TTC549 (cell line): ENCODE measurements at regions not wholly inside any gene's neighbourhood (a gene's known extent, or its start where the extent isn't known, plus 50 kb on each side); places are given as distances from the start of the nearest gene placed in this dataset.
"Not testable (repeated sequence)": the region's sequence is repeated elsewhere in the genome, so short reads cannot be mapped to it uniquely, and the experiment has no call there.

Source experiments
- FAIRE-seq: peaks from 2 replicates; lab custom pipeline; 2012; peaks lifted over from hg19 to GRCh38; lab: Jason Lieb, UNC

DNA sequence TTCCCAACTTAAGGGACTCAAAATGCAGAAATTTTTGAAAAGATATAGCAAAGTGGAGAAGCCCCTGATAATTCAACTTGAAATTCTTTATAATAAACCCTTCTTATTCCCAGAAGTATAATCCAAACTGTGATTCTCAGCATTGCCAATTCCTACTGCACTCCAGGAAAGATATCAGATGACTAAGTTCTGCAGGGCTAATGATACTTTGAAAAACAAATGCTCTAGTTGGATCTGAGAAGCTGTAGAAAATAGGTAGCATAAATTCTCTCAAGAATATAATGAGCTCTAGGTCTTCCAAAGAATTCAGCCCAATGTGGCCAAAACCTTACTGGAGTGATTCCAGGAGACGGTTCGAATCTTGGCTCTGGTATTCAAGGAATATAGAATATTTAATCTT lies 294.0 kb upstream of the PTBP2 start:
- no peak for FAIRE-seq

DNA sequence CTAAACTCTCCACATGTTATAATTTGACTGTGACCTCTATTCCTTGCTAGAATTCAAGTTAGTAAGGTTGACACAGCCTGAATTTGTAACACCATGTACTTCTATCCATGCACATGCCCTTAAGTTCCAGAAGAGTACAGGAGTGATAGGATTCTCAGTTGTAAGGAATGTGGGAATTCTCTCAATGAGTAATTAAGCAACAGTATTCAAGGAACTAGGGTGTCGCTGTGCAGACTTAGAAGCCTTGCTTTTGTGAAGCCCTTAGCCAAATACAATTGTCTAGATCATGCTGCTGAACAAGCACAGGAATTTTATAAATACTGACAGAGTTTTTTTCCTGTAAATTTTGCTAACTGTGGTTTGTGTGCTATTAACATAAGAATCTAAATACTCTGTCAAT lies 276.3 kb upstream of the PTBP2 start:
- FAIRE-seq: no peak

DNA sequence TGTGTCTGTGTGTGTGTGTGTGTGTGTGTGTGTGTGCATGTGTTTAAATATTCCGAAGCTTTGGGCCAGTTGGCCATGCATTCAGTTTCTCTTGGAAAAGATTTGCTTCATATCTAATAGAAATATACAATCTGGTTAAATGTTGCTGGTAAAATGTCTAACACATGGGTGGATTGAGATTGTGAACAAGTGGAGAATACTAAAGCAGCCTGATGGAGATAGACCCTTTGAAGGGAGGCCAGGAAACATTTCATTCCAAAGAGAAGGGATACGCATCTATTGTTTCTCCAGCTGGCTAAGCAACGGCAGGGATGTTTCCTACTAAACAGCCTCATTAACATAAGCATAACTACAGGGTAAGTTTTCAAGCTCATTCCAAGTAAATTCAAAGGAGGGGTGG lies 257.5 kb upstream of the PTBP2 start:
- no peak for FAIRE-seq

DNA sequence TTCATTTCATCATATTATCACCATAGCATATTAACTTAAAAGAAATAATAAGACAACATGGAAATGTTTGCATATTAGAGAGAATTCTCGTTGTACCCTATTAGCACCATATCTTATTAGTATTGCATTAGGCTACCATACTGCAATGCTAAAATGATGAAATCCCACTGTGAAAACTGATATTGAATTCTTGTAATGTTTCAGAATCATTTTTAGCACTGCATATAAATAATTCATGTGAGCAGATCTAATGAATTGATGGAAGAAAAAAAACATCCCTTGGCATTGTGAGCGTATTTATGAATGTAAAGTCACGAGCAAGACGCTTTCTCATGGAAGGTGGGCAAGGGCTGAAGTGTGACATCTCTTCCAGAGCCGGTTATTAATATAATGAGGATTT lies 257.1 kb upstream of the PTBP2 start:
- FAIRE-seq: no peak

DNA sequence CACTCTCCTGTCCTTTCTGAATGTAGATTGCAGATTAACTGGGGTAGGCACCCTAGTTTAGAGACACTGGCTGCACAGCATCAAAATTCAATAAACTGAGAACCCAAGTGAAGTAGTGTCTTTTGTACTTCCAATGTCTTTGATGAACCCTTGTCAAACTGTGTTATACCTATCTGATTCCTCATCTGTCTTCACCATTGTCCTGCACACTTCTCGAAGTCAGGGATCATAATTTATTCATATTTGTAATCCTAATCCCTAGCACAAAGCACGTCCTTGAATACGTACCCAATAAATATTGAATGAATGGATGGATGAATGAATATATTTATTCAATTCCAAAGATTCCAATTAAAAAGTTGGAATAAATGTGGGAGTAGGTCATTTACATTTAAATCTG lies 256.6 kb upstream of the PTBP2 start:
- no peak for FAIRE-seq

DNA sequence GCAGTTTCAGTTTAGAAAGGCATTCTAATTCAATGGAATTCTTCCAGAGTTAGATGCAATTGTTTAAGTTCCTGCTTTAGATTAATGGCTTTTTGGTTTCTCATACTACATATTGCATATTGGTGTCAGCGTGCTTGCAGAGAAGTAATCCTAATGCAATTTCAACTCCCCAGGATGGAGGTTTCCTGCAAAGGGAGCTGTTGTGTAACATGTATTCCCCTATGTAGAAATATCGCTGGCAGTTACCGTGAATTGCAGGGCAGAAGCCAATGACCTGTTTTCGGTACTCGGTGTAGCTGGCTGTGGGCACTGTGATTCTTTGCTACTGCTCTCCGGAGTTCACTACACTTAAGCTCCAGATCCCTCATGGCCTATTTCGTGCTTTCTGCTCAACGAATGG lies 256.1 kb upstream of the PTBP2 start:
- FAIRE-seq: no peak

DNA sequence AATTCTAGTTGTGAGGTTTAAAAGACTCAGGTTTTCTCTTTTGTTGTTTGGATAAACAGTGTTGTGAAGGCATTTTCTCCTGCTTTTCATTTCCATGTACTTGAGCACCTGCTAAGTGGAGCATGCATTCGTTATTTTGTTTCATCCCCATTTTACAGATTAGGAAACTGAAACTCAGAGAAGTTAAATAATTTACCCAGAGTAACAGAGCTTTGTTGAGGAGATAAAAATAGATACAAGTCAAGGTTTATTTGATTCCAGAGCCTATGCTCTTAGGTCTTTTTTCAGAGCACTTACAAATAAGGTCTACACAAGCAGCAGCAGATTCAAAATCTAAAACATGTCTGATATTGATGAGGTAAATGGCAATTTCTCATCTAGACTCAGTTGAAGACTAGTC lies 254.7 kb upstream of the PTBP2 start:
- no peak for FAIRE-seq

DNA sequence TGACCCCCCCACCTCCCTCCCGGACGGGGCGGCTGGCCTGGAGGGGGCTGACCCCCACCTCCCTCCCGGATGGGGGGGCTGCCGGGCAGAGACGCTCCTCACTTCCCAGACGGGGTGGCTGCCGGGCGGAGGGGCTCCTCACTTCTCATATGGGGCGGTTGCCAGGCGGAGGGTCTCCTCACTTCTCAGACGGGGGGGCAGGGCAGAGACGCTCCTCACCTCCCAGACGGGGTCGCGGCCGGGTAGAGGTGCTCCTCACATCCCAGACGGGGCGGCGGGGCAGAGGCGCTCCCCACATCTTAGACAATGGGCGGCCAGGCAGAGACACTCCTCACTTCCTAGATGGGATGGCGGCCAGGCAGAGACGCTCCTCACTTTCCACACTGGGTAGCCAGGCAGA lies 251.9 kb upstream of the PTBP2 start:
- not testable (repeated sequence) for FAIRE-seq

DNA sequence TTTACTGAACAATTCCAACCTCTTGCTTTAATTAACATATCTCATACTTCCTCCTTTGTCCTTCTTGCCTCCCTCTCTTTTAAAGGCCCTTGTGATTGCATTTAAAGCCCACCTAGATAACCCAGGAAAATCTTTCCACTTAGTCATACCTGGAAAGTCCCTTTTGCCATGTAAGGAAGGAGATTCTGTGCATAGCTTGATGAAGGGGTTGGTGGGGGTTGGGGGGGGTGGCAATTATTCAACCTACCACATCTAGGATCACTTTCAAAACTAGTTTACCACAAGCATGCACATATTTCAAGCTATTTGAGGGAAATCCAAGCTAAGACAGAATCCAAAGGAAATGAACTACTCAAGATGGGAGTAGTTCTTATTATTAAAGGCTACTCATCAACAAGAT lies 249.1 kb upstream of the PTBP2 start:
- FAIRE-seq: no peak

DNA sequence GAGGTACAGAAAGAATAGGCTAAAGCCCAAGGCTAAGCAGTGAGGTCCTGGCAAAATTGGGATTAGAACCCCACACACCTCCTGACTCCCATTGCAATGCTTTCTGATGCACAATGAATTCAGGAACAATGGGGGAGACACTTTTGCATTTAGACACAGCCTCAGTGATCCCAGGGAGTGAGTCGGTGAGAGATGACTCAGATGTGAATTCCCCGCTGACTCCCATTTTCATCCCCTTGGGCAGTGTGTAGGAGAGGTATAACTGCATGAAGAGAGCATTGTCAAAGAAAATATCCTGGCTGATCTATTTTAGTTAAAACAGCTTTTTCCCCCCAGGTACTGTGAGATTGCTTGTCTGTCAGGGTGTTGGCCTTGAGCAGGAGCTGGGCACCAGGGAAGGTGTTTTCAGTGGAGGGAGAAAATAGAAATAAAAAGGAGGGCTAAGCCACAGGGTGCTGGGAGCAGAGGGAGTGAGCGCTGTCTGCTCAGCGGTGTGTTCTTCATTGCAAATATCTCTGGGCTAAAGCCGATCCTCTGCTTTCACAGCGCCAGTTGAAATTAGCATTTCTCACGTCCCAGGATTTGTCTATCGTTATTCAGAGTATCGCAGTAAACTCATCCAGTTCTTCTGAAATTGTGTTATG lies 247.7 kb upstream of the PTBP2 start:
- FAIRE-seq: no peak

DNA sequence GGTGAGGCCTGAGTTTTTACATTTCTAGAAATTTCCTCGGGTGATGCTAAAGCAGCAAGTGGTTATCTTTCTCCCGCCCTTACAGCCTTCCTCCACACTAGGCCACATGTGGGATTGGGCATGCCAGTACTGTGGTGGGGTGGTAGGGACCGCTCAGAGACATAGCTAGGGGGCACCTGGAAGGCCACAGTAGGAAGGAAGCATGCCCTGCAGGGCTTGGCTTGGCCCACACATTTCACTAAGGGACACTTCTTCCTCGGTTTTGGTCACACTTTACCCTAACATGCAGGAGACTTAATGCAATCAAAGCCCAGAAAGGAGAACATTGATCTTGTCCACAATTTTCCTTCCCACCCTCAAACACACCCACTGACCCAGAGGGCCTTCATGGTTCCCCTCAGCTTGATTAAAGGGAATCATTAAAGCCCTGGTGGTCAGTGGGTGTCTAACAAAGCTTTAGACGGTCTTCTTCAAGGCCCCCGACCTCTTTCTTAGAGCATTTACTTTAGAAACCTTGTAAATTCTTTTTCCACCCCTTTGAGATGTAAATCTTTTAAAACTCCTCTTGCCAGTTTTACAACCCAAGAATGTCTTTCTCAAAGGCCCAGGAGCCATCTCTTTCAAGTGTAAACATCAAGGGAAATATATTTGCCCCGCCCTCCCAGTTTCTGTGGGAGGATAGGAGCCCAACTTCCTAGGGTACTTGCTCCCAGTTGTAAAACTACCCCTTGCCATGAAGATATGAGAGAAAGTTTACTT lies 246.4 kb upstream of the PTBP2 start:
- no peak for FAIRE-seq

DNA sequence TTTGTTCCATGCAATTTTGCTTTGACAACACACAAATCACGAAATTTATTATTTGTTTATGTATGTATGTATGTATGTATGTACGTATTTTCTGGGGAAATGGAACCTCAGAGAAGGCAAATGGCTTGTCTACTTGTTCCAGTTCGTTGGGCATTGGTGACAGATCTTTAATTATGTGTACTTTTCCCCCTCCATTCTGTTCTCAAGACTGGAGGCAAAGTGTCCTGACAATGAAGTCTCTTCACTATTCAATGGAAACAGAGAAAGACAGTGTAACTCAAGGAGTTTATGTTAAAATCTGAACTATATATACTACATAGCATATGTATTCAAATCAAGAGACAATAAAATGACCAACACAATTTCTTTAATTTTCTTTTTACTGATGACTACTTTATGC lies 245.7 kb upstream of the PTBP2 start:
- FAIRE-seq: no peak

DNA sequence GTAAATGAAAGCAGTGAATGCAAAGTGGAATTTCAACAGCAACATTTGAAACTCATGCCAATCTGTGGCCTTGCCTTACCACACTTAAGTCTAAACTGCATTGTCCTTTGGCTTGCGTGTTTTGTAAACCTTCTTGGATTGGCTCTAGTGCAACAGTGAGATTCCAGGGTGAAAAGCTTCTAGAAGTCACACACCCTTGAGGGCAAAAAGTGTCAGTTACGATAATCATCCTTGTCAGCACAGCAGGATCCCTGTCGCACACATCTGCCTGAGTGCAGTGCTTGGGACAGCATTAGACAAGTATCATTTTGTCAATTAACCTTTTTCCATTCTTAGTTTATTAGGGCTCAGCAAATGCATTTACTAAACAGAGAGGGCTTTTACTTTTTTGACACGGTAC lies 243.4 kb upstream of the PTBP2 start:
- FAIRE-seq: no peak

DNA sequence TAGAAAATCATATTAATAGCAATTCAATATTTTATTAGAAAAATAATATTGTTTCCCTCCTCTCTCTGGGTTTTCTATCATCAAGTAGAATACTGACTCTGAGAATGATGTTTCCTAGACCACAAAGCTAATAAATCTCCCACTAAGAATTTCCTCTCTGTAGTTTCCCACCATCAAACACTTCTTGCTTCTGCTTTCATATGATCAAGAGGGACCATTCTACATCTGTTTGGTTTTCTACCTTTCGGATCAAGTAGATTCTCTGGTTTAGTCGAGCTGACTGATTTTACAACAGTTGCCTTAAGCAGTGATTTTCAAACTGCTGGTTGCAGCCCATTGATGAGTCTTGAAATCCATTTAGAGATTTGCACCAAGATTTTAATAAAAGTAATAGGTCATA lies 240.2 kb upstream of the PTBP2 start:
- FAIRE-seq: no peak

DNA sequence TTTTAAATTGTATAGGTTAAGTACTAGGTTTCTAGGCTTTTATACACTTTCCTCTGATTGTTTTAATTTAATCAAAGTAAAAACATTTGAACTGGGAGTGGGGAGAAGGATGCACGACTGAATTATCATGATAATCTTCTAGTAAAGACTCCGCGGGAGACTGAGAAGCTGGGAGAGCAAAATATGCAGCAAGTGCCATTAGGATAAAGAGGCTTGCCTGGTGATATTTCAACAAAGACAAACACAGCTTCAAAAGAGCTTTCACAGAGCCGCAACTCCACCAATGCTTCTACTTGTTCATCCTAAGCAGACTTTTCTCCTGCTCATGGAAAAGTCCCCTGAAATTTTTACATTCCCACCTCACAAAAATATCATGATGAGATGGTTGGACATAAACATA lies 239.0 kb upstream of the PTBP2 start:
- FAIRE-seq: no peak

DNA sequence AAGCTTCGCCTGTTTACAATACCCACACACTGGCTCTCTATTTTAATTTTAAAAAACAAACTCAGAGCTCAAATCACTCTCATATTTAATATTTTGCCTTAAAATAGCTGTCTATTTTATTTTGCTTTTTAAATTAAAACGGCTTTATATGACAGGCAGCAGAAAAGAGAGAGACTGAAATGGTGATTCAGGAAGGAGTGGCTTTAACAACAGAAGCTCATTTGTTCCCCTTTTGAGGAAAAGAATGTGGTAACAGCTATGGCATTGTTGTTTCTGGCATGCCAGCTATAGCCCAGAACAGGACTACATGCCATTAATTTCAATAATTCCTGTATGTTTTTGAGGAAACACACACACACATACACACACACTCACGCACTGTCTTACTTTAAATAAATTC lies 234.2 kb upstream of the PTBP2 start:
- FAIRE-seq: no peak

DNA sequence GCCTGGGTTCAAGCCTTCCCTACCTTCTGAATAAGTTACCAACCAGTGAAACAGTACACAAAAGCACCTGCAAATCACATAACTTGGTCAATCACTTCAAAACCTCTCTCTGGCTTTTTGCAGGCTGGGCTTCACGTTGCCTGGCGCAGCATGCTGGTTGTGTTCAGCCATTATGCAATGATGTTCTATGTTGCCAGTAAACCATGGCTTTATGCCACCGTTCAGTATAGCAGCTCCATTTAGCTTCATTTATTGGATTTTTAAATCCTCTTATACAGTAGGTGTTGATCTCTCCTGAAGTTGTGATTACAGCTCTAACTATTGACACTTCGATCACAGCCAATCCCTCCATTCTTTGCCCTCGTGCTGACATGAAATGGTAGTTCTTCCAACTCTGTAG lies 233.6 kb upstream of the PTBP2 start:
- no peak for FAIRE-seq

DNA sequence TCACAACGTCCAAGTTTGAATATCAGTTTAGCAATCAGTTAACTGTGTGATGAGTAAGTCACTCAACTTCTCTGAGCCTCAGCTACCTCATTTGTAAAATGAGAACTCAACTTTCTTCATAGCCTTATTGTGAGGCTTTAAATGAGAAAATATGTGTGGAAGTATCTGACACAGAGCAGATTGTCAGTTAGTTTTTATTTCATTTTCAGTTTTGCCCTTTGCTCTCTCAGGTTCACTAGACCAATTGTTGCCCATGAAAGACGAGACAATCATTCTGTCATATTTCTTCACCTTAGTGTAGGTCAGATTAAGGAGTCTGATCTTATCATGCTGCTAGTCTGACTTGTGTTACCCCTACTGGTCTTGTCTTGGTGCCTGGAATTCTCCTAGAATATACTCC lies 232.8 kb upstream of the PTBP2 start:
- FAIRE-seq: no peak

DNA sequence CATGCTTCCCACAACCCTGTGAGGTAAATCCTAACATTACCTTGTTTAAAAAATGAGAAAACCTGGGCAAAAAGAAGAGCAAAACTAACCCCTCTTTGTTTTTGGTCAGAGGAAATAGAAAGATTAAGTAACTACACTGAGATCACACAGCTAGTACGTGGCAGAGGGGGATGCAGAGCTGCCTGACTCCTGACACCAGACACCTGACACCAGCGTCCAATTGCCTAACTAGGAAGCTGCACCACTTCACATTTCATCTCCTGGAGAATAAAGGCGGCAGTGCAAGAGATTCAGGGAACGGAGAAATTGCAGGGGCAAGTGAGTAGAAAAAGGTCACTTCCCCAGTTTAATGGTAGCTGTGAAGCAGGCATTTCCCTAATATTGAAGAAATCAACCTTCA lies 229.3 kb upstream of the PTBP2 start:
- no peak for FAIRE-seq

DNA sequence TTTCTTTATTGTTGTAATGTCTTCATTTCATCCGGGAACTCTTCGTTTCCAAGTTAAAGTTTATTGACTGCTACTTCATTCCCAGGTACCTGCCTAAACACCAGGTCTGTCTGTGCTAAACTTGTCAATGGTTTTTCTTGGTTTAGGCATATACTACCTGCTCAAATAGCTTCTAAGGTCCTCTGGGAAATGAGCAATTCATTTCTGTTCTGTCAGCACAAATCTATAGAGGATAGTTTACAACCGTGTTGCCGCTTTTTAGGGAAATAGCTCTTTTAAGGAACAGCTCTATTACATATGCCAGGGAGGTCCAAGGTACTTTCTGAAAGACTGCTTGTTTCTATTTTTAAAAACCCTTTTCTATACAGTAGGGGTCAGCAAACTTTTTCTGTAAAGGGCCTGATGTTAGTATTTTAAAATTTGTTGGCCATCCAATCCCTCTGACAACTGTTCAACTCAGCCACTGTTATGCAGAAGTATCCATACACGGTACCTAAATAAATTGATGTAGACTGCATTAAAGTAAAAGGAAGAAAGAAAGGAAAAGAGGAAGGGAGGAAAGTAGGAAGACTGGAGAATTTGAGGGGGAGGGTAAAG lies 222.7 kb upstream of the PTBP2 start:
- no peak for FAIRE-seq

DNA sequence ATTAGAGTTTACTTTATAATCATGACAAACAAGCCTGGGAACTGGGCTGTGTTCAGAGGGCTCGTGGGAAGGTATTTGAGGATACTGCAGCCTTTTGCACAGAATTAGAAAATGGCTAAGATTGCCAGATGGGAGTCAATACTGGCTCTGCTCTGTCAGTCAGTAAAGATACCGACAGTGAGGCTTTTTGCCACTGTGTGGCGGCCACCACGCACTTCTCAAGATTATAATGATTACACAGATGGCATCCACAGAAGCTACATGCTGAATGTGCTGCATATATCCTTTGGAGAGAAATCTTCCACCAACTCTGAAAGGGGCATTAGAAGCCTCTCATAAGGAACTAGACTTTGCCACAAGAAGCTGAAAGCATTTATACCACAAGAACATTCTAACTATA lies 213.4 kb upstream of the PTBP2 start:
- no peak for FAIRE-seq

DNA sequence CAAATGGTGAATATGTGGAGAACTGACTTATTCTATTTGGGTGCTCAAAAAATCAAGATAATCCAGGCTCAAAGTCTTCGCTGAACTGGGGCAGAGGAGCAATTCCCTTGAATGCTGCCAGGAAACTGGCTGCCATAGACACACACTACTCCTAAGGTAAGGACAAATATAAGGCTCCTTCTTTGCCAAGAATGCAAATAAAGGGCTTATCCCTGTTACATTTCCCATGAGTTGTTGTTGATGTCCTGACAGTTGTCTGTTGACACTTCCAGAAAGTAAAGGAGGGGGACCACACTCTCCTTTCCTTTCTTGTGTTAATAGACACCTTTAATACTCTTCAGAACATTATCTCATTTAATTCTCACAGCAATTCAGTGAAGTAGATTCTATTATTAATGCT lies 212.2 kb upstream of the PTBP2 start:
- no peak for FAIRE-seq

DNA sequence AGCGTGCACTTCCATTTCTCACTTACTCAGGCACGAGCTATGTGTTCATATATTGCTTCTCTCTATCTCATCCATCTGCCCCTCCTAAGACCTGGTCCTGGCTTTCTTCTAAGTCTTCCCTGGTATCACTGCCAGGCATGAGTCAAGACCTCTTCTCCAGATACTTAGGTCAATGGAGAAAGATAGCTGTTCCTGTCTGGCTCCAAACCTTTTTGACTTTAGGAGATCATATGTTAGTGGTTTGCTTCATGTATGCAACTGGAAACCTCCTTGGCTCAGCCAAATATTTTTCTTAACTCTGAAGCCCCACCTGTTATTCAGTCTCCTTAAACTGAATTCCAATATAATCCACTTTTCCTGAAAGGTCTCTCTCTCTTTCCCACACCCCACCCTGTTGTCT lies 211.6 kb upstream of the PTBP2 start:
- no peak for FAIRE-seq

DNA sequence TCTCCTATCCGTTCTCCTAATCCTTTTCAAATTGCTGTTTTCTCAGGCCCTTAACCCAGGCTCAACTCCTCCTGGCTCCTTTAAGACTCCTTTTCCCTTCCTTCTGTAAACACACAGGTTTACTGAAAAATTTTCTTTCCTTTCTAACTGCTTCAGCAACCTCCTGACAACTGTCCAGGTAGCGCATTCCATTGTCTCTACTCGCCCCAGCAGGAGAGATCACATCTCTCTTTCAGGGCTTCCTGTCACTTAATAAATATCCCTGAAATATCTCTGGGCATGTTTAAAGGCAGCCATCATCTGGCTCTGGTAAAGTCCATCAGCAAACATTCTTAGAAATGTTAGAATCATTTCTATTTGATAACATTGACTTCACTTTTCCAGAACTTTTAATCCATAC lies 211.2 kb upstream of the PTBP2 start:
- no peak for FAIRE-seq
